Spleen (tissue), 11 donors: ENCODE measurements at regions not wholly inside any gene's neighbourhood (a gene's known extent, or its start where the extent isn't known, plus 50 kb on each side); places are given as distances from the start of the nearest gene placed in this dataset.
"Not testable (repeated sequence)": the region's sequence is repeated elsewhere in the genome, so short reads cannot be mapped to it uniquely, and the experiment has no call there.

Experiments used
- DNase-seq: peaks from one replicate; pipeline ENCODE4 v3.0.0-alpha.2; 2020
- H3K27ac ChIP-seq, 8 donors: fragments of 200-600 bp; sonication (generic) in 7 of 8; 1 replicate in 4 of 8; 2 replicates in 4 of 8; pipeline versions ENCODE4 v1.5.0 to v1.8.0; 2016 to 2021; ENCODE audit warnings: inconsistent platforms in 4 of 8, mild to moderate bottlenecking in 4 of 8, moderate library complexity in 1 of 8
- H3K27me3 ChIP-seq, 7 donors: fragments of 200-600 bp; sonication (generic) in 6 of 7; replicated peaks in 1 of 7; 1 replicate in 4 of 7; 2 replicates in 3 of 7; pipeline versions ENCODE4 v1.5.0 to v1.8.0; 2016 to 2021; ENCODE audit warnings: inconsistent platforms in 3 of 7, mild to moderate bottlenecking in 1 of 7
- H3K36me3 ChIP-seq, 6 donors: fragments of 200-600 bp; sonication (generic) in 5 of 6; 1 replicate in 4 of 6; 2 replicates in 2 of 6; pipeline versions ENCODE4 v1.5.0 to v1.8.0; 2016 to 2021; ENCODE audit warnings: inconsistent platforms in 2 of 6
- H3K4me1 ChIP-seq, 6 donors: fragments of 200-600 bp; sonication (generic) in 5 of 6; 1 replicate in 3 of 6; 2 replicates in 3 of 6; pipeline versions ENCODE4 v1.5.0 to v1.8.0; 2016 to 2021; ENCODE audit warnings: inconsistent platforms in 3 of 6
- H3K4me3 ChIP-seq, 8 donors: fragments of 200-600 bp; sonication (generic) in 7 of 8; 1 replicate in 4 of 8; 2 replicates in 4 of 8; pipeline versions ENCODE4 v1.5.0 to v1.8.0; 2016 to 2021; ENCODE audit warnings: inconsistent platforms in 4 of 8, mild to moderate bottlenecking in 4 of 8, moderate library complexity in 2 of 8
- H3K9me3 ChIP-seq, 8 donors: fragments of 200-600 bp; sonication (generic) in 7 of 8; 1 replicate in 4 of 8; 2 replicates in 4 of 8; pipeline versions ENCODE4 v1.5.0 to v1.8.0; 2016 to 2021; ENCODE audit warnings: inconsistent platforms in 4 of 8
- CTCF ChIP-seq, 11 experiments: fragments of 200-600 bp in 7 of 11; fragments of 450-650 bp in 4 of 11; sonication (generic) in 4 of 11; IDR thresholded peaks in 8 of 11; conservative IDR thresholded peaks in 3 of 11; 1 replicate in 7 of 11; 2 replicates in 4 of 11; pipeline versions ENCODE4 v1.4.0 to v1.8.0; 2016 to 2021; ENCODE audit warnings: antibody characterized with exemption in 11 of 11, inconsistent platforms in 4 of 11, mild to moderate bottlenecking in 1 of 11
- POLR2A ChIP-seq, 3 donors: fragments of 450-650 bp; IDR thresholded peaks; one replicate each; pipeline ENCODE4 v1.5.1; 2017; ENCODE audit warnings: antibody characterized with exemption in 3 of 3, mild to moderate bottlenecking in 1 of 3
- POLR2AphosphoS5 ChIP-seq, 3 donors: sonication (generic); formaldehyde crosslinking; IDR thresholded peaks; one replicate each; pipeline ENCODE4 v1.5.1; 2017; ENCODE audit warnings: antibody characterized with exemption in 3 of 3
- WGBS, 5 donors: extraction: QIAGEN DNeasy Blood & Tissue Kit in 3 of 5; methylation state at CpG; one replicate each; pipeline versions ENCODE4 v1.1.5 to v1.1.7; 2013 to 2018; 5-methylcytosine and 5-hydroxymethylcytosine counted together
- intact Hi-C: fragments of 100-400 bp; cut with DNase I; formaldehyde crosslinking; loops from one replicate; pipeline ENCODE4 v1.15.0; 2023; ENCODE audit warnings: low total_unique reads
- donor health status: healthy with polysubstance abuse.
- donor health status: DM: no; HTN: no; CAD: no; lungs with moderate emphysema.
- donor health status: DM: no; HTN: no; CAD: no.
- donor health status: Bipolar disorder and iron deficiency.
- donor health status: healthy.
- donor health status: DM: no; HTN: no; CAD: no.
- donor health status: DM: yes; HTN: yes; CAD: no.

- intact Hi-C loops: no loop called here
- H3K27me3 ChIP-seq: no peaks in the 10 kb centered on the region
- no peak for DNase-seq
- H3K4me1 ChIP-seq: no peaks in the 10 kb centered on the region
- peaks cover 0 to 73% (median 49%) of the 10 kb centered on the region in 8 donors for H3K9me3 ChIP-seq
- no peak overlapping the region for H3K4me3 ChIP-seq
- no peak overlapping the region for H3K27ac ChIP-seq
- H3K36me3 ChIP-seq: no peaks in the 10 kb centered on the region
- TF ChIP-seq CTCF (IDR thresholded peaks at IDR 0.05 in 8 of 11, conservative IDR thresholded peaks at IDR 0.05 in 3 of 11): no peak
These were observed 197.1 kb upstream of the HCN1 start for GRCh38 chr5:45893309-45893708.

- H3K9me3 ChIP-seq: peaks cover 0 to 76% (median 62%) of the 10 kb centered on the region in 8 donors
- H3K27ac ChIP-seq, H3K27me3 ChIP-seq, H3K36me3 ChIP-seq, H3K4me1 ChIP-seq, DNase-seq, intact Hi-C loops, H3K4me3 ChIP-seq: not testable (repeated sequence)
- WGBS, 5 donors: 89 to 98% (median 93%) methylated on average over 3 to 28 of the region's 28 CpGs
These were observed 194.4 kb upstream of the HCN1 start for GRCh38 chr5:45890441-45891080.

- H3K36me3 ChIP-seq: no peaks in the 10 kb centered on the region
- no peak overlapping the region for H3K4me3 ChIP-seq
- H3K27ac ChIP-seq: no peak overlapping the region
- TF ChIP-seq CTCF (IDR thresholded peaks at IDR 0.05 in 8 of 11, conservative IDR thresholded peaks at IDR 0.05 in 3 of 11): no peak
- no peak for TF ChIP-seq POLR2A (IDR thresholded peaks at IDR 0.05)
- TF ChIP-seq POLR2AphosphoS5 (IDR thresholded peaks at IDR 0.05): no peak
- 29 to 42% (median 37%) methylated on average over 2 of the region's 2 CpGs for WGBS, 5 donors
- no peaks in the 10 kb centered on the region for H3K4me1 ChIP-seq
- H3K27me3 ChIP-seq: no peaks in the 10 kb centered on the region
- DNase-seq: no peak
- H3K9me3 ChIP-seq: peaks cover 0 to 79% (median 48%) of the 10 kb centered on the region in 8 donors
- intact Hi-C loops: no loop called here
These were observed 166.6 kb upstream of the HCN1 start for GRCh38 chr5:45862763-45863162.

- no peak overlapping the region for H3K27ac ChIP-seq
- 45 to 80% (median 71%) methylated on average over 2 to 3 of the region's 3 CpGs for WGBS, 5 donors
- TF ChIP-seq POLR2AphosphoS5 (IDR thresholded peaks at IDR 0.05): no peak
- no peak for TF ChIP-seq CTCF (IDR thresholded peaks at IDR 0.05 in 8 of 11, conservative IDR thresholded peaks at IDR 0.05 in 3 of 11)
- TF ChIP-seq POLR2A (IDR thresholded peaks at IDR 0.05): no peak
- peaks cover 0 to 66% (median 50%) of the 10 kb centered on the region in 8 donors for H3K9me3 ChIP-seq
- H3K36me3 ChIP-seq: no peaks in the 10 kb centered on the region
- no peaks in the 10 kb centered on the region for H3K4me1 ChIP-seq
- H3K27me3 ChIP-seq: no peaks in the 10 kb centered on the region
- intact Hi-C loops: no loop called here
- no peak overlapping the region for H3K4me3 ChIP-seq
- DNase-seq: no peak
These were observed 151.7 kb upstream of the HCN1 start for GRCh38 chr5:45847877-45848276.

- Histone ChIP-seq H3K4me3 (no peak overlapping the region), H3K4me1 (no peaks in the 10 kb centered on the region), H3K9me3 (peaks cover 0 to 39% (median 22%) of the 10 kb centered on the region in 8 donors), H3K27ac (no peak overlapping the region), H3K27me3 (no peaks in the 10 kb centered on the region), H3K36me3 (no peaks in the 10 kb centered on the region)
- DNase-seq: no peak
- TF ChIP-seq POLR2A (IDR thresholded peaks at IDR 0.05) (no peak), POLR2AphosphoS5 (IDR thresholded peaks at IDR 0.05) (no peak), CTCF (IDR thresholded peaks at IDR 0.05 in 8 of 11, conservative IDR thresholded peaks at IDR 0.05 in 3 of 11) (no peak)
- intact Hi-C loops: no loop called here
- 90 to 97% (median 93%) methylated on average over 2 of the region's 2 CpGs for WGBS, 5 donors
These were observed 129.9 kb upstream of the HCN1 start for GRCh38 chr5:45826055-45826454.
